Breast epithelium (tissue), 3 donors: ENCODE measurements at regions not wholly inside any gene's neighbourhood (a gene's known extent, or its start where the extent isn't known, plus 50 kb on each side); places are given as distances from the start of the nearest gene placed in this dataset.

Experiments
- POLR2A ChIP-seq: fragments of 450-650 bp; IDR thresholded peaks from one replicate; pipeline ENCODE4 v1.6.1; 2016; ENCODE audit warnings: antibody characterized with exemption, mild to moderate bottlenecking, moderate library complexity
- POLR2AphosphoS5 ChIP-seq, 3 donors: sonication (generic); formaldehyde crosslinking; IDR thresholded peaks; one replicate each; pipeline ENCODE4 v1.6.1; 2017; ENCODE audit warnings: antibody characterized with exemption in 3 of 3
- TF ChIP-seq, protein P1 (sequence below), 3 donors: fragments of 450-650 bp; IDR thresholded peaks; one replicate each; pipeline ENCODE4 v1.5.1; 2016 to 2017; ENCODE audit warnings: antibody characterized with exemption in 3 of 3, mild to moderate bottlenecking in 3 of 3, moderate library complexity in 3 of 3

DNA sequence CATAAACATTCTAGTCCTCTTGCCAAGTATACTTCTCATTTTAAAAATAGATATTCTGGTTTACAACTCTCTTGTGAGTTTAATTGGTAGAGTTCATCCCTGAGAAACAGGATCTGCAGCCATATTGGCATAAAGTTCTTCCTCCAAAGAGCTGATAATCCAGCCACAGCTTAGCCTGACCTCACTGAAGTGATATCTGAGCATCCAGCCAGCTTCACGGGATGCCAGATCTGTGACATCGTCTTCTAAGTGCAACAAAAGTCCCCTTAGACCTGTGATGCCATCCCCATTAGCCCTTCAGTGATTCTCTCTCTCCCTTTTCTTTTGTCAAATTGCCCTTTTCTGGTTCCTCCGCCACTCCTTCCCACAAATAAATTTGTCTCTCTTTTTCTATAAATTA, 180.6 kb upstream of the STXBP5 start:
- TF ChIP-seq, protein P1, sequence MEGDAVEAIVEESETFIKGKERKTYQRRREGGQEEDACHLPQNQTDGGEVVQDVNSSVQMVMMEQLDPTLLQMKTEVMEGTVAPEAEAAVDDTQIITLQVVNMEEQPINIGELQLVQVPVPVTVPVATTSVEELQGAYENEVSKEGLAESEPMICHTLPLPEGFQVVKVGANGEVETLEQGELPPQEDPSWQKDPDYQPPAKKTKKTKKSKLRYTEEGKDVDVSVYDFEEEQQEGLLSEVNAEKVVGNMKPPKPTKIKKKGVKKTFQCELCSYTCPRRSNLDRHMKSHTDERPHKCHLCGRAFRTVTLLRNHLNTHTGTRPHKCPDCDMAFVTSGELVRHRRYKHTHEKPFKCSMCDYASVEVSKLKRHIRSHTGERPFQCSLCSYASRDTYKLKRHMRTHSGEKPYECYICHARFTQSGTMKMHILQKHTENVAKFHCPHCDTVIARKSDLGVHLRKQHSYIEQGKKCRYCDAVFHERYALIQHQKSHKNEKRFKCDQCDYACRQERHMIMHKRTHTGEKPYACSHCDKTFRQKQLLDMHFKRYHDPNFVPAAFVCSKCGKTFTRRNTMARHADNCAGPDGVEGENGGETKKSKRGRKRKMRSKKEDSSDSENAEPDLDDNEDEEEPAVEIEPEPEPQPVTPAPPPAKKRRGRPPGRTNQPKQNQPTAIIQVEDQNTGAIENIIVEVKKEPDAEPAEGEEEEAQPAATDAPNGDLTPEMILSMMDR (IDR thresholded peaks at IDR 0.05) = no peak
- no peak for TF ChIP-seq POLR2AphosphoS5 (IDR thresholded peaks at IDR 0.05)
- no peak for TF ChIP-seq POLR2A
